ENCODE measurements at regions not wholly inside any gene's neighbourhood (a gene's known extent, or its start where the extent isn't known, plus 50 kb on each side); places are given as distances from the start of the nearest gene placed in this dataset.

DNA sequence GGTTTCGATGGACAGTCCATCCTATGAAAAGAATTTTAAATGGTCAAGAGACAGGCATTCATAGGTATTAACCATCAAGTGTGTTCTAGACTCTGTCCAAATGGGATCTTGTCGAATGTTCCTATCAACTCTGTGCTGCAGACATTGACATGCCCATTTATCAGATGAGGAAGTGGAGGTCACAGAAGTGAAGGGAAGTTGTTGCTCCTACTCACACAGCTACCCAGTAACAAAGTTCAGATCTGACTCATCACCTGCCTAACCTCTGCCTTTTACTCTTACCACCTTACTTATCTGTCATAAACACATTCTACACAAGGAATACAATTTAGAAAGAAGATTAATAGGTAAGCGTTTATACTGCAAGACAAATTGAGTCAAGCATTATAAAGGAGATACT lies 426.2 kb upstream of the BRINP1 start:
- Mint-ChIP-seq H3K4me3 (ENCODE audit: unreplicated experiment) (no peak overlapping the region), H3K36me3 (ENCODE audit: unreplicated experiment) (no peaks in the 10 kb centered on the region), H3K4me1 (ENCODE audit: low read depth, unreplicated experiment) (peaks cover 32% of the 10 kb centered on the region), H3K27me3 (ENCODE audit: unreplicated experiment) (peaks cover 2% of the 10 kb centered on the region), H3K27ac (ENCODE audit: unreplicated experiment) (no peak overlapping the region), H3K9me3 (ENCODE audit: unreplicated experiment) (peaks cover 2% of the 10 kb centered on the region)
- TF ChIP-seq, protein P1, sequence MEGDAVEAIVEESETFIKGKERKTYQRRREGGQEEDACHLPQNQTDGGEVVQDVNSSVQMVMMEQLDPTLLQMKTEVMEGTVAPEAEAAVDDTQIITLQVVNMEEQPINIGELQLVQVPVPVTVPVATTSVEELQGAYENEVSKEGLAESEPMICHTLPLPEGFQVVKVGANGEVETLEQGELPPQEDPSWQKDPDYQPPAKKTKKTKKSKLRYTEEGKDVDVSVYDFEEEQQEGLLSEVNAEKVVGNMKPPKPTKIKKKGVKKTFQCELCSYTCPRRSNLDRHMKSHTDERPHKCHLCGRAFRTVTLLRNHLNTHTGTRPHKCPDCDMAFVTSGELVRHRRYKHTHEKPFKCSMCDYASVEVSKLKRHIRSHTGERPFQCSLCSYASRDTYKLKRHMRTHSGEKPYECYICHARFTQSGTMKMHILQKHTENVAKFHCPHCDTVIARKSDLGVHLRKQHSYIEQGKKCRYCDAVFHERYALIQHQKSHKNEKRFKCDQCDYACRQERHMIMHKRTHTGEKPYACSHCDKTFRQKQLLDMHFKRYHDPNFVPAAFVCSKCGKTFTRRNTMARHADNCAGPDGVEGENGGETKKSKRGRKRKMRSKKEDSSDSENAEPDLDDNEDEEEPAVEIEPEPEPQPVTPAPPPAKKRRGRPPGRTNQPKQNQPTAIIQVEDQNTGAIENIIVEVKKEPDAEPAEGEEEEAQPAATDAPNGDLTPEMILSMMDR (IDR thresholded peaks at IDR 0.05; ENCODE audit: partially characterized antibody, unreplicated experiment) = no peak
- DNase-seq = no peak

DNA sequence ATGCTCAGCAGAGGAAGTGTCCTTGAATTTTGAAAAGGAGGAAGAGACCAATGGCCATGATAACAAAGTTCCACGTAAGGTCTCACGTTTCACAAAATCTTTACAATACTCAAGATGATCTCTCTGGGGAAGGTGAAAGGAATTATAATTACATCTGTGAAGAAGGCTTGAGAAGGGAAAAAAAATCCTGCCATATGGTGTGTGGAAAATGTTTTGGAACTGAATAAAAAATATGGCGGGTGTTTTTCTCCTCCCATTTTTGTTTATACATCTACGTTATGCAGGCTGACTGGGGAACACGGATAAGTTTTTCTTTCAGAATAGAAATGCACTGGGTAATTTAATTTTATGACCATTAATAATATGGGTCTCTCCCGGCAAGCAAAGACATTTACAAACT lies 425.6 kb upstream of the BRINP1 start:
- DNase-seq = no peak
- TF ChIP-seq, protein P1 (IDR thresholded peaks at IDR 0.05; ENCODE audit: partially characterized antibody, unreplicated experiment) = no peak
- H3K27me3 Mint-ChIP-seq (ENCODE audit: unreplicated experiment) = peaks cover 2% of the 10 kb centered on the region
- H3K9me3 Mint-ChIP-seq (ENCODE audit: unreplicated experiment) = peaks cover 2% of the 10 kb centered on the region
- no peak overlapping the region for H3K4me3 Mint-ChIP-seq (ENCODE audit: unreplicated experiment)
- peaks cover 37% of the 10 kb centered on the region for H3K4me1 Mint-ChIP-seq (ENCODE audit: low read depth, unreplicated experiment)
- H3K27ac Mint-ChIP-seq (ENCODE audit: unreplicated experiment) = no peak overlapping the region
- no peaks in the 10 kb centered on the region for H3K36me3 Mint-ChIP-seq (ENCODE audit: unreplicated experiment)

DNA sequence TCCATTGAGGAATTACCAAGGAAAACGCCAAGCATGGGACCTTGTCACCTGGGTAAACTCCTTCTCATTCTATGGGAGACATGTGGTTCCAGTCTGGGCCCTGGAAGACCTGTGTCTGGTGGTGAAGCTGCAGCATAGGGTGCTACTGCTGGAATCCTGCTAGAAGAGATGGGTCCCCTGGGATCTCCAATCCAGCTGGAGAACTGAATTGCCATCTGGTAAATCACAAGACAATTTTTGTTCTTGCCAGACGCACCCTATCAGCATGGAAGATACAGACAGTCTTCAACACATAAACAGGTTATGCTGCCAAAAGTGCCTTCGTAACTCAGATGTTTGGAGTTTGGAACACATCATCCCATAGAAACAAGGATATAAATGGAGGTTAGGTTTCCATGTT lies 424.0 kb upstream of the BRINP1 start:
- no peak overlapping the region for H3K4me3 Mint-ChIP-seq (ENCODE audit: unreplicated experiment)
- peaks cover 39% of the 10 kb centered on the region for H3K4me1 Mint-ChIP-seq (ENCODE audit: low read depth, unreplicated experiment)
- TF ChIP-seq, protein P1 (IDR thresholded peaks at IDR 0.05; ENCODE audit: partially characterized antibody, unreplicated experiment) = no peak
- DNase-seq = no peak
- peak overlapping the region; percentile 5 for H3K27ac Mint-ChIP-seq (ENCODE audit: unreplicated experiment)
- H3K9me3 Mint-ChIP-seq (ENCODE audit: unreplicated experiment) = peaks cover 2% of the 10 kb centered on the region
- no peaks in the 10 kb centered on the region for H3K36me3 Mint-ChIP-seq (ENCODE audit: unreplicated experiment)
- peaks cover 2% of the 10 kb centered on the region for H3K27me3 Mint-ChIP-seq (ENCODE audit: unreplicated experiment)

DNA sequence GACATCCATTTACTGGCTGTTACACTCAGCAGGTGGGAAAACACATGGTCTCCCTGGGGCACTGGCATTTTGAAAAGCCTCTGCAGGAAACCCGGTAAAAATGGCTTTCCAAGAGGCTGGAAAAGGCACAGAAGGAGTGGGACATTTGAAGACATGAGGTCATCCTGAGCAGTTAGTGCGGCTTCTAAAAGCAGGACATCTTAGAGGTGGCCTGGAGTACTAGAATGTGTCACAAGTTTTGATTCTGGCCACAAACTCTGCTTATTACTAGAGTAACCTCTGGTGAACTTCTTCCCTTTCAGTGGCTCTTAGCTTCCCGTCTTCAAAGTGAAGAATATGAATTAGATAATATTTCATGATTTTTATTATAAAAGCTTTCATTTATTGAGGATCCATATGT lies 423.0 kb upstream of the BRINP1 start:
- TF ChIP-seq, protein P1 (IDR thresholded peaks at IDR 0.05; ENCODE audit: partially characterized antibody, unreplicated experiment) = no peak
- no peaks in the 10 kb centered on the region for H3K36me3 Mint-ChIP-seq (ENCODE audit: unreplicated experiment)
- H3K27ac Mint-ChIP-seq (ENCODE audit: unreplicated experiment) = peak overlapping the region; percentile 89
- DNase-seq = peak; percentile 62
- H3K4me3 Mint-ChIP-seq (ENCODE audit: unreplicated experiment) = peak overlapping the region; percentile 63
- peaks cover 39% of the 10 kb centered on the region for H3K4me1 Mint-ChIP-seq (ENCODE audit: low read depth, unreplicated experiment)
- H3K27me3 Mint-ChIP-seq (ENCODE audit: unreplicated experiment) = peaks cover 2% of the 10 kb centered on the region
- H3K9me3 Mint-ChIP-seq (ENCODE audit: unreplicated experiment) = peaks cover 2% of the 10 kb centered on the region

DNA sequence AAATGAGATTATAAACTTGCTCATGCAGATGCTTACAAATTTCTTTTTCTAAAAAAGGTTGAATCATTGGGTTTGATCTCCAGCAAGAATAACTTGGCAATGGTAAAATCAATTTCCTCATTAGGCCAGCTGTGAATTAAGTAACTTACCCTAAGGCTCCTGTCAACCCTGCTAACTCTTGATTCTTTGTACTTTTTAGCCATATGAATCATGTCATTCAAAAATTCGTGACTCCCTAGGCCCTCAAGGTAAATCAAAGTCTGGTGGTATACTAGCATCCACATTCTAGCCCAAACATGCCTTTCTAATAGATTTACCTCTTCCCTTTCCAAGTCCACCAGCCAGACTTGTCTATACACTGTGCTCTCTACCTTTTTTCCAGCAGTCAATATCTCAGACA lies 420.8 kb upstream of the BRINP1 start:
- peaks cover 2% of the 10 kb centered on the region for H3K9me3 Mint-ChIP-seq (ENCODE audit: unreplicated experiment)
- no peak for DNase-seq
- H3K27me3 Mint-ChIP-seq (ENCODE audit: unreplicated experiment) = peaks cover 2% of the 10 kb centered on the region
- TF ChIP-seq, protein P1 (IDR thresholded peaks at IDR 0.05; ENCODE audit: partially characterized antibody, unreplicated experiment) = no peak
- H3K4me1 Mint-ChIP-seq (ENCODE audit: low read depth, unreplicated experiment) = peaks cover 37% of the 10 kb centered on the region
- peak overlapping the region; percentile 34 for H3K27ac Mint-ChIP-seq (ENCODE audit: unreplicated experiment)
- no peaks in the 10 kb centered on the region for H3K36me3 Mint-ChIP-seq (ENCODE audit: unreplicated experiment)
- H3K4me3 Mint-ChIP-seq (ENCODE audit: unreplicated experiment) = no peak overlapping the region

Data from glutamatergic neuron (in vitro differentiated cells).